GM19240 (cell line): ENCODE measurements at regions not wholly inside any gene's neighbourhood (a gene's known extent, or its start where the extent isn't known, plus 50 kb on each side); places are given as distances from the start of the nearest gene placed in this dataset.

ENCODE experiments used
- DNase-seq: peaks from one replicate; pipeline ENCODE4 v3.0.0; 2011; ENCODE audit warnings: low spot score; ENCODE audit not compliant: insufficient read length

DNA sequence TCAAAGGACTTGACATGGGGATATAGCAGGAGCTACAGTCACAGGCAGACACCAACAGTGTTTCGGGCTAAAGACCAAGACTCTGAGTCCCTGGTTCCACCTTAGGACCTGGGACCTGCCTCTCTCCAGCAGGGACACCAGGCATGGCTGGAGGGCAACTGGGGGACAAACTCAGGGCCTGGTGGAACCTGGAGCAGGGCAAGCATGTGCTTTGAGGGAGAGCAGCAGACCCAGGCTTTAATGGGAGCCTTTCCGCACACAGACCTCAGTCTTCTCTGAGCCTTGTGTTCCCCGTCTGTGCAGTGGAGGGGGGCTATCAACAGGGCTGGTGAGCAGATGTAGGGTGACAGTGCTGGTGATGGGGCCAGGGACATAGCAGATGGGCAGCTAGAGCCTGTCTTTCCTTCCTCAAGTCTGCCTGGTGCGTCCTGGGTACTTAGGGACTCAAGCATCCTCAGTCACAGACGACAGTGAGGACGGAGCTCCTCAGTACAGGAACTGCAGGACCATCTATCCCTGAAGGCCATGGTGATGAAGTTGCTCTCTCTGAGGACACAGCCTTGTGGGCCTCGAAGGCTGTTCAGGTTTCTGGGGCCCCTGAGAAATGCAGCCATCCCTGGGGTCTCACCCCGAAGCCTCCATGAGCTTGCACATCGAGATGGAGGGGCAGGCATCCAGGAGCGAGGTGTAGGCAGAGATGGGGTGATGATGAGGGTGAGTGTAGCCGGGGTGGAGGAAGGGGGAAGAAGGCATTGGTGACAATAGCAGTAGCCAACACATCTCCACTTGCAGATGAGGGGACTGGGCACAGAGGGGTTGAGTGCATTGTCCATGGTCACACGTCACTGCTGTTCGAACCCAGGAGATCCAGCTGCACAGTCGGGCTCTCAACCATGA, 593.4 kb downstream of the PTPRU start:
- no peak for DNase-seq

- DNase-seq = no peak
These were observed 592.5 kb downstream of the PTPRU start for GRCh38 chr1:29828526-29829447.

GRCh38 chr1:29827801-29828525, 591.6 kb downstream of the PTPRU start:
- DNase-seq = no peak

- DNase-seq = no peak
These were observed 591.0 kb downstream of the PTPRU start for GRCh38 chr1:29827237-29827750.

GRCh38 chr1:29826646-29827045, 590.3 kb downstream of the PTPRU start:
- no peak for DNase-seq

DNA sequence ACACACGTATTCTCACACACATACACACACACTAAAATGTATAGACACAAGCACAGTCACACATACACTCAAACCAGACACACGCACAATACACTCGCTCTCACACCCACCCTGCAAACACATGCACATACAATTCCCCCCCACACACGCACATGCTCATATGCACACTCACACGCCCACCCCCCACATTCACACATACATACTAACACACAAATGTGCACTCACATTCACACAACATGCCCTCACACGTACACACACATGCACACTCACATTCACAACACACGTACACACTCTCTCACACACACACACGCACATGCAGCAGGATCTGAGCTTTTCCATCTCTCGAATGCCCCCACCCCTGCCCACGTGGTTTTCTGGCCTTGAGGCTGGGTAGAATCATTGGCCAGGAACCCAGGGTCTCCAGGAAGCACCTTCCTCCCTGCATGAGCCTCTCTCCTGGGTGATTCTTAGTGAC, 589.7 kb downstream of the PTPRU start:
- no peak for DNase-seq

- DNase-seq = no peak
These were observed 589.1 kb downstream of the PTPRU start for GRCh38 chr1:29825274-29825940.

GRCh38 chr1:29824511-29825273, 588.4 kb downstream of the PTPRU start:
- DNase-seq = no peak

DNA sequence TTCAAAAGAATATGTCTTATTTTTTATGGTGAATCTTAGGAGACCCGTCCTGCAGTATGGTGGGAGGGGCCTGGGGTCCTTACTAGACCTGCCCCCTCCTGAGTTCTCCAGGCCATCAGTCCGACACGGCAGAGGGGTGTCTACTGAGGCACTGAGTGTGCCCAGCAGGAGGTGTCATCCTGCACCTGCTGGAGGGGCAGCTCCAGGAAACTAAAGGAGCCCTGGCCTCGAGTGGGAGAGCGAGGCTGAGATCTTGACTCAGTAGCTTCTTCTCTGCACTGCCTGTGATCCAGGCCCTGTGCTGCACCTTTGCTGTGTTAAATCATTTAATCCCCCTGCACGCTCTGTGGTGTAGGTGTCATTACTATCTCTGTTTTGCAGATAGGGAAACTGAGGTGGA, 587.7 kb downstream of the PTPRU start:
- DNase-seq = no peak

GRCh38 chr1:29823561-29823960, 587.2 kb downstream of the PTPRU start:
- no peak for DNase-seq

- no peak for DNase-seq
These were observed 585.3 kb downstream of the PTPRU start for GRCh38 chr1:29821605-29822004.

GRCh38 chr1:29820401-29820800, 584.1 kb downstream of the PTPRU start:
- no peak for DNase-seq

DNA sequence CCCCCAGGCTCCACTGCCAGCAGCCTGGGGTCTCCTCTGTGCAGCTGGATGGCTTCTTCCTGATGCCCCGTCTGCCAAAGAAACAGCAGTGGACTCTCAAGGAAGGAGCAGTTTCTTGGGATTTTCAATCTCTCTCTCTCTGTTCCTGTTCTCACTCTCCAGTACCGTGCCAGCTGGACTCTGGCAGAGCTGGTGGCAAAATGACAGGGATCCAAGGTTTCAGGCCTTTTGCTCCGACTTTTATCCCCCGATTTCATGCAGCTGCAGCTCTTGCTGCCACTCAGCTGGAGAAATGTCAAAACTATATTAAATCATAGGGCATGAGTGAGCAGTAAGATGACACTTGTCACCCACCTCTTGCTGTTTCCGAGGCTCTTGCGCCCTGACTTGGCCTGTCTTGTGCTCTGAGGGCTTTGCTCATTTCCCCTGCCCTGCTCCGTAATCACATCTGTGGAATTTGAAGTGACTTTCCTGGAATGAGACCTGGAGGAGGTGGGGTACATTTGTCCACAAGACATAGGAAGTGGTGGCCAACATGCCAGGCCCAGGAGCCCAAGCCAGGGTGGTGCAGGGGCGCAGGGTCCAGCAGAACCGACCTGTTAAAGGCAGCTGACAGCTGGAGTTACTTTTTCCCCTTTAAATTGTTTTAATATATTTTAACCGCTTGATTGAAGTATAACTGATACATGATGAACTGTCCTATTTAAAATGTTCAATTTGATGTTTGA, 576.2 kb downstream of the PTPRU start:
- no peak for DNase-seq

GRCh38 chr1:29811727-29812407, 575.5 kb downstream of the PTPRU start:
- no peak for DNase-seq

DNA sequence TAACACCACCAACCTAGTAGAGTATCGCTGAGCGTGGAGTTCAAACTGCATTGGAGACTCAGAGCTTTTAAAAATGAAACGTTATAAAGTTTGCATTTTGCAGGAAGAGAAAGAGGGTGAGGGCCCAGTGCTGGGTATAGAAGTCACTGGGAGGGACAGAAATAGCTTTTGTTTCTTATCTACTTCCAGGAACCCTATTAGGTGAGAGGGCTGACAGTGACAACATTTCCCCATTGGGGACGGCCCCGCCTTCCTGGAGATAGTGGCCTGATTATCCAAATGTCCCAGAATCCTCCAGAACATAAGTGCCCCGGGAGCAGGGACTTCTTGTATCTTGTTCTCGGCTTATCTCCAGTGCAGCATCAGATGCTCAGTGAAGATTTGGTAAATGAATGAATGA, 574.9 kb downstream of the PTPRU start:
- no peak for DNase-seq

GRCh38 chr1:29810121-29811120, 574.1 kb downstream of the PTPRU start:
- no peak for DNase-seq

GRCh38 chr1:29809446-29810120, 573.3 kb downstream of the PTPRU start:
- no peak for DNase-seq
